Upper lobe of left lung (tissue), 4 donors: ENCODE measurements at regions not wholly inside any gene's neighbourhood (a gene's known extent, or its start where the extent isn't known, plus 50 kb on each side); places are given as distances from the start of the nearest gene placed in this dataset.
"Not testable (repeated sequence)": the region's sequence is repeated elsewhere in the genome, so short reads cannot be mapped to it uniquely, and the experiment has no call there.

Experiments
- EP300 ChIP-seq, 4 donors: sonication (generic); formaldehyde crosslinking; IDR thresholded peaks; one replicate each; pipeline ENCODE4 v1.5.1; 2017; ENCODE audit warnings: antibody characterized with exemption in 4 of 4, control low read depth in 2 of 4
- POLR2AphosphoS5 ChIP-seq, 2 donors: sonication (generic); formaldehyde crosslinking; IDR thresholded peaks; one replicate each; pipeline ENCODE4 v1.5.1; 2017; ENCODE audit warnings: antibody characterized with exemption in 2 of 2
- TF ChIP-seq, protein P1 (sequence below), 6 experiments: fragments of 450-650 bp in 4 of 6; fragments of 200-600 bp in 2 of 6; sonication (generic) in 2 of 6; IDR thresholded peaks; one replicate each; pipeline ENCODE4 v1.5.1; 2016 to 2019; ENCODE audit warnings: antibody characterized with exemption in 6 of 6

DNA sequence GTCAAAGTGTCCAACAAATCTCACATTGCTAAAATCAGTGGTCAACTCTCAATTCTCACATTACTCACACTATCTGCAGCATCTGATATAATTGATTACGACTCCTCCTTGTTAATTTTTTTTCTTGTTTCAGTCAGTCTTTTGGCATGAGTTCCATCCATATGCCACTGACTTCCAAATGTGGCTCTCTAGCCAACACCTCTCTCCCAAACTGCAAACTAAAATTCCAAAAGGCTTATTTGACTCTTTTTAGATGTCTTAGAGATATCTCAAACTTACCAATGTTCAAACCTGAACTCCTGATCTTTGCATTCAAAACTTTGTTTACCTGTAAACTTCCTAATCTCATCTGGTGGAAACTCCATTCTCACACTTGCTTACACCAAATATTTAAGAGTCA is 162.1 kb upstream of the ZNF658 start:
- TF ChIP-seq, protein P1, sequence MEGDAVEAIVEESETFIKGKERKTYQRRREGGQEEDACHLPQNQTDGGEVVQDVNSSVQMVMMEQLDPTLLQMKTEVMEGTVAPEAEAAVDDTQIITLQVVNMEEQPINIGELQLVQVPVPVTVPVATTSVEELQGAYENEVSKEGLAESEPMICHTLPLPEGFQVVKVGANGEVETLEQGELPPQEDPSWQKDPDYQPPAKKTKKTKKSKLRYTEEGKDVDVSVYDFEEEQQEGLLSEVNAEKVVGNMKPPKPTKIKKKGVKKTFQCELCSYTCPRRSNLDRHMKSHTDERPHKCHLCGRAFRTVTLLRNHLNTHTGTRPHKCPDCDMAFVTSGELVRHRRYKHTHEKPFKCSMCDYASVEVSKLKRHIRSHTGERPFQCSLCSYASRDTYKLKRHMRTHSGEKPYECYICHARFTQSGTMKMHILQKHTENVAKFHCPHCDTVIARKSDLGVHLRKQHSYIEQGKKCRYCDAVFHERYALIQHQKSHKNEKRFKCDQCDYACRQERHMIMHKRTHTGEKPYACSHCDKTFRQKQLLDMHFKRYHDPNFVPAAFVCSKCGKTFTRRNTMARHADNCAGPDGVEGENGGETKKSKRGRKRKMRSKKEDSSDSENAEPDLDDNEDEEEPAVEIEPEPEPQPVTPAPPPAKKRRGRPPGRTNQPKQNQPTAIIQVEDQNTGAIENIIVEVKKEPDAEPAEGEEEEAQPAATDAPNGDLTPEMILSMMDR (IDR thresholded peaks at IDR 0.05), result not testable (repeated sequence)
- not testable (repeated sequence) for TF ChIP-seq EP300, POLR2AphosphoS5 (IDR thresholded peaks at IDR 0.05)
